ENCODE measurements at regions not wholly inside any gene's neighbourhood (a gene's known extent, or its start where the extent isn't known, plus 50 kb on each side); places are given as distances from the start of the nearest gene placed in this dataset.

DNA sequence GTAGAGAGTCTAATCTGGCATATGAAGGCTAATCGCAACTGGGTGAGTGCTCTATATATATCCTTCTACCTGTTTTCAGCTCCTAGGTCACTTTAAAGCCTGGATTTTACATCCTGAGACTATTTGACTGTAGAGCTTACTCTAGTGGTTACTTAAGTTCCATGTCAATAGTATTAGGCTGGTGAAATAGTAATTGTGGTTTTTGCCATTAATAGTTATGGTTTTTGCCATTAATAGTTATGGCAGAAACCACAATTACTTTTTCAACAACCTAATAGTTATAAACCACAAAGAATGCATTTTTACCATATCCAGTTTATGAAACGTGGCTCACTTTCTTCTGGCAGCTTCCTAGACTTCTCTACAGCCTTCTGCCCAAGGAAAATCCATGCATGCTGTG, 263.1 kb upstream of the KIAA1217 start:
- no TSS peak for BruUV-seq (replicated peaks)
- no peak overlapping the region for H3K27ac ChIP-seq (ENCODE audit: control insufficient read depth, insufficient read depth)
- H3K79me2 ChIP-seq (ENCODE audit: control insufficient read depth, insufficient read depth, low read length): no peaks in the 10 kb centered on the region
- TF ChIP-seq PBX3 (IDR thresholded peaks at IDR 0.05; ENCODE audit: insufficient replicate concordance, low read depth, low read length) (no peak), ZNF622 (IDR thresholded peaks at IDR 0.05) (no peak), RAD21 (IDR thresholded peaks at IDR 0.05; ENCODE audit: insufficient read depth, low read depth, low read length) (no peak), PKNOX1 (IDR thresholded peaks at IDR 0.05) (no peak), ZNF687 (IDR thresholded peaks at IDR 0.05) (no peak), SREBF1 (IDR thresholded peaks at IDR 0.05; ENCODE audit: low read length) (no peak), USF1 (IDR thresholded peaks at IDR 0.05; ENCODE audit: borderline replicate concordance, extremely low read length, insufficient read depth, low read depth, low read length) (no peak), CREB1 (IDR thresholded peaks at IDR 0.05; ENCODE audit: low read depth) (no peak), GABPA (IDR thresholded peaks at IDR 0.05; ENCODE audit: low read depth) (no peak), BHLHE40 (IDR thresholded peaks at IDR 0.05; ENCODE audit: borderline replicate concordance in 1 of 2, low read depth in 2 of 2, low read length in 1 of 2) (no peak), SREBF2 (IDR thresholded peaks at IDR 0.05; ENCODE audit: low read length) (no peak), PAX5 (IDR thresholded peaks at IDR 0.05; ENCODE audit: borderline replicate concordance, low read depth, low read length) (no peak), WRNIP1 (IDR thresholded peaks at IDR 0.05; ENCODE audit: borderline replicate concordance, low read depth, low read length) (no peak)
- TF ChIP-seq, protein P1, sequence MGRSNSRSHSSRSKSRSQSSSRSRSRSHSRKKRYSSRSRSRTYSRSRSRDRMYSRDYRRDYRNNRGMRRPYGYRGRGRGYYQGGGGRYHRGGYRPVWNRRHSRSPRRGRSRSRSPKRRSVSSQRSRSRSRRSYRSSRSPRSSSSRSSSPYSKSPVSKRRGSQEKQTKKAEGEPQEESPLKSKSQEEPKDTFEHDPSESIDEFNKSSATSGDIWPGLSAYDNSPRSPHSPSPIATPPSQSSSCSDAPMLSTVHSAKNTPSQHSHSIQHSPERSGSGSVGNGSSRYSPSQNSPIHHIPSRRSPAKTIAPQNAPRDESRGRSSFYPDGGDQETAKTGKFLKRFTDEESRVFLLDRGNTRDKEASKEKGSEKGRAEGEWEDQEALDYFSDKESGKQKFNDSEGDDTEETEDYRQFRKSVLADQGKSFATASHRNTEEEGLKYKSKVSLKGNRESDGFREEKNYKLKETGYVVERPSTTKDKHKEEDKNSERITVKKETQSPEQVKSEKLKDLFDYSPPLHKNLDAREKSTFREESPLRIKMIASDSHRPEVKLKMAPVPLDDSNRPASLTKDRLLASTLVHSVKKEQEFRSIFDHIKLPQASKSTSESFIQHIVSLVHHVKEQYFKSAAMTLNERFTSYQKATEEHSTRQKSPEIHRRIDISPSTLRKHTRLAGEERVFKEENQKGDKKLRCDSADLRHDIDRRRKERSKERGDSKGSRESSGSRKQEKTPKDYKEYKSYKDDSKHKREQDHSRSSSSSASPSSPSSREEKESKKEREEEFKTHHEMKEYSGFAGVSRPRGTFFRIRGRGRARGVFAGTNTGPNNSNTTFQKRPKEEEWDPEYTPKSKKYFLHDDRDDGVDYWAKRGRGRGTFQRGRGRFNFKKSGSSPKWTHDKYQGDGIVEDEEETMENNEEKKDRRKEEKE (IDR thresholded peaks at IDR 0.05): no peak
- H3K36me3 ChIP-seq (ENCODE audit: control insufficient read depth in 2 of 2, insufficient read depth in 2 of 2, low read length in 1 of 2): no peaks in the 10 kb centered on the region
- no peak overlapping the region for H3K9ac ChIP-seq (ENCODE audit: control insufficient read depth, insufficient read depth, low read length)
- FAIRE-seq (no peak), DNase-seq (ENCODE audit: low read depth, low spot score) (no peak), ATAC-seq (no peak)
- in situ Hi-C loops (cut with MboI) (no loop called here), intact Hi-C loops (cut with micrococcal nuclease; ENCODE audit: unreplicated experiment) (no loop called here)
- ChIA-PET CTCF (interaction anchor here (0.6 kb wide), 1 partner anchor 672 kb away, joined by 3 read pairs; no protein-coding TSS in a partner anchor), SMC1A (ENCODE audit: uncharacterized antibody, unreplicated experiment) (no interaction called here), POLR2A (no interaction called here), RAD21 (ENCODE audit: unreplicated experiment) (no interaction called here)
- 39% methylated on average over 2 of the region's 2 CpGs for WGBS (ENCODE audit: insufficient coverage, insufficient replicate concordance, low lambda C conversion rate, missing lambda C conversion rate)
- H3K4me1 ChIP-seq (ENCODE audit: control insufficient read depth, insufficient read depth, low read length): no peaks in the 10 kb centered on the region
- no peaks in the 10 kb centered on the region for H3K9me3 ChIP-seq (replicated peaks; ENCODE audit: control insufficient read depth, insufficient read depth, low read length)
- H4K20me1 ChIP-seq (ENCODE audit: control insufficient read depth, insufficient read depth): no peaks in the 10 kb centered on the region
- no peak overlapping the region for H2AFZ ChIP-seq (ENCODE audit: control insufficient read depth, low read depth, low read length)
- no peaks in the 10 kb centered on the region for H3K27me3 ChIP-seq (replicated peaks in 1 of 2; ENCODE audit: control insufficient read depth in 2 of 2, insufficient read depth in 2 of 2, low read length in 1 of 2)
- H3K4me3 ChIP-seq: no peak overlapping the region
- no peak overlapping the region for H3K4me2 ChIP-seq (ENCODE audit: control insufficient read depth, insufficient read depth)

All from GM12878 (cell line).